C4-2B (cell line): ENCODE measurements at regions not wholly inside any gene's neighbourhood (a gene's known extent, or its start where the extent isn't known, plus 50 kb on each side); places are given as distances from the start of the nearest gene placed in this dataset.

Experiments
- ZFX ChIP-seq: fragments of 450-650 bp; IDR thresholded peaks from 2 replicates; pipeline ENCODE4 v1.6.1; 2017
- TF ChIP-seq, protein P1 (sequence below): fragments of 450-650 bp; conservative IDR thresholded peaks from 2 replicates; pipeline ENCODE4 v1.5.1; 2017; ENCODE audit warnings: mild to moderate bottlenecking

DNA sequence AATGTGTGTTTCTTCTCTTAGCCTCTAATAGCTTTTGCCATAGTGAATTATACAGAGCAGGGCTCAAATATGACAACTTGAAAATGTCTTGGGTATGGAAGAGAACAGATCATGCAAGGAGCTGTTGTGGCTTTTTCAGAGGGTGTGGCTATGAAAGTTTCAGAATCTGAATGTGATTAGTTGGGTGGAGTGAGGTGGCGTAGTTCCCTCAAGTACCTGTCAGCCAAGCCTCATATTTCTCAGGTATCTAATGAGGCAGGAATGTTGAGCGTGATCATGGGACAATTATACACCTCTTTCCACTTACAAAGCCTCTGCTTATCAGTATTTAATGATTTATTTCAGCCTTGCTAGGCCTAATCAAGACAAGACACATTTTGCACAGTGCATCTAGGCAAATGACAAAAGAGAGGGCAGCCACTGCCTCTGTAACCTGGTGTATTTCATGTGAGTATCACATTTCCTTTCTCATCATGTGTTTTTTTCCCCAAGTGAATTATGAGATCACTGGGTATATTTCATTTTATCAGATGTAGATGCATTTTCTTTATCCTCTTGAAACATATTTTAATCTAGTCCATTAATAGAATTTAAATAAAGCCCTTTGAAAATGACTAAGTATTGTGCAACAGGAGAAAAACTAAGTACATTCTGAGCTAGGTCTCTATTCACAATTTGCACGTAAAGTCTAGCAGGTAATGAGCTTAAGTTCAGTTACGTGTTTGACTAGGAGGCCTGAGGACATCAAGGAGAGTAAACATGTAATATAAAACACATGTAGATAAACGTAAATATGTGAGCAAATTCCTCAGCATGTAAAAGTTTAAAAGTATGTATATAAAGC lies 644.4 kb upstream of the IGFBP3 start:
- TF ChIP-seq, protein P1, sequence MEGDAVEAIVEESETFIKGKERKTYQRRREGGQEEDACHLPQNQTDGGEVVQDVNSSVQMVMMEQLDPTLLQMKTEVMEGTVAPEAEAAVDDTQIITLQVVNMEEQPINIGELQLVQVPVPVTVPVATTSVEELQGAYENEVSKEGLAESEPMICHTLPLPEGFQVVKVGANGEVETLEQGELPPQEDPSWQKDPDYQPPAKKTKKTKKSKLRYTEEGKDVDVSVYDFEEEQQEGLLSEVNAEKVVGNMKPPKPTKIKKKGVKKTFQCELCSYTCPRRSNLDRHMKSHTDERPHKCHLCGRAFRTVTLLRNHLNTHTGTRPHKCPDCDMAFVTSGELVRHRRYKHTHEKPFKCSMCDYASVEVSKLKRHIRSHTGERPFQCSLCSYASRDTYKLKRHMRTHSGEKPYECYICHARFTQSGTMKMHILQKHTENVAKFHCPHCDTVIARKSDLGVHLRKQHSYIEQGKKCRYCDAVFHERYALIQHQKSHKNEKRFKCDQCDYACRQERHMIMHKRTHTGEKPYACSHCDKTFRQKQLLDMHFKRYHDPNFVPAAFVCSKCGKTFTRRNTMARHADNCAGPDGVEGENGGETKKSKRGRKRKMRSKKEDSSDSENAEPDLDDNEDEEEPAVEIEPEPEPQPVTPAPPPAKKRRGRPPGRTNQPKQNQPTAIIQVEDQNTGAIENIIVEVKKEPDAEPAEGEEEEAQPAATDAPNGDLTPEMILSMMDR, result no peak
- no peak for TF ChIP-seq ZFX
